ENCODE measurements at regions not wholly inside any gene's neighbourhood (a gene's known extent, or its start where the extent isn't known, plus 50 kb on each side); places are given as distances from the start of the nearest gene placed in this dataset.
A peak's percentile ranks its signal among the peaks of the same experiment; 100 is the strongest.
"Not testable (repeated sequence)": the region's sequence is repeated elsewhere in the genome, so short reads cannot be mapped to it uniquely, and the experiment has no call there.

DNA sequence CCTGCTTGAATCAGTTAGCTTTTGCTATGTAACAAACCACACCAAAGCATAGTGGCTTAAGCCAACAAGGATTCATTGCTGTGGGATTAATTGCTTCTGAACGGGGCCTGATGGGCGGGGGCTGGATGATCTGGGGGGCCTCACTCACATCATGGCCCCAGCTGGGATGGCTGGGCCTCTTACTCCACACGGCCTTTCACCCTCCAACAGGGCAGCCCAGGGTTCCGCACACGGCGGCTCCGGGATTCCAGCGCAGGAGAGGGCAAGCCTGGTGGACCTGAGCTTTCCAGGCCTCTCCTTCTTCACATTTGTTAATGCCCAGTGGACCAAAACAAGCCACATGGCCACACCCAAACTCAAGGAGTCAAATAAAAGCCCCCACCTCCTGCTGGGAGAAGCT is 86.3 kb upstream of the PHLPP1 start:
- DNase-seq: no peak

DNA sequence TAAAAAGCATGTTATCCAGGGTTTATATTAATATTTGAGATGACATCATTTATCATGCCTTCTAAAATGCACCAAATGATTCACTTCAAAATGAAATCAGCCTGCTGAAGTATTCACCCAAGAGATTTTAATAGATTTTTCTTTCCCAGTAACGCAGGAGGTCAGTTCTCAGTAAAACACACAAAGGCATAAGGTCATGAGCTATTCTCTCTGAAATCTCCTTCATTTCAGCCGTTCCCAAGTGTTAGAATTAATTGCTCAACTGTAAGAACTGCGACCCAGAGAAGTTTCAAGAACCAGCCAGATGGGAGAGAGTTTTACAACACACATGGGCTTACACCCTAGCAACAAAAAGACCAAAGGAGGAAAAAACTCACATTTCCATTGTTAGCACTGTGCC is 84.2 kb upstream of the PHLPP1 start:
- DNase-seq: no peak

DNA sequence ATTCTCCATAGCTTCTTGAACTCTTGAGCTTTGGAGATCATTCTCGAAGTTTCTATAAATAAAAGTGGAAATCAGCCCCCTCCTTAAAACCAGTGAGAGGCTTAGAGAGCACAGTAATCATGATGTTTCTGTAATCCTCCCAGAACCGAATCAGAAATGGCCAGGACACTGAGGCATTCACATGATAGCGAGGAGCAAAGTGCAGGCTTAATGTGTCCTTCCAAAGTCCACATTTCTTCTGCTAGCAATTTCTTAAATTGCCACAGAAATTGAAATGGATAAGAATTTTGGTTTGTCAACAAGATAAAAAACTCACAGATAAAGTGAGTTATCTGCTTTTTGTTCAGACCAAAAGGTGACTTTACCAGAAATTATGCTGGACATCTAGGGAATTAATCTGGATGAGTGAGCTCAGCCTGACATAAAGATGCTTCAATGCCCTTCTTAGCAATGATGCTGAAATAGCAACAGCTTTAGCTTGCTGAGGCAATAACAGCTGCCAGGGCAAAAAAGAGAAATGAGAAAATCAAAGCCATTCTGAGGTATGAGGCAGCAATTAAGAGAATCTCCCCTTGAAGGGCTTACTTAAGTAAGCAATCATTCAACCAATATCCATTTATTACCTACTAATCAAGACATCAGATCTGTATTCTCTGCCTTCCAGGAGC is 82.4 kb upstream of the PHLPP1 start:
- no peak for DNase-seq

DNA sequence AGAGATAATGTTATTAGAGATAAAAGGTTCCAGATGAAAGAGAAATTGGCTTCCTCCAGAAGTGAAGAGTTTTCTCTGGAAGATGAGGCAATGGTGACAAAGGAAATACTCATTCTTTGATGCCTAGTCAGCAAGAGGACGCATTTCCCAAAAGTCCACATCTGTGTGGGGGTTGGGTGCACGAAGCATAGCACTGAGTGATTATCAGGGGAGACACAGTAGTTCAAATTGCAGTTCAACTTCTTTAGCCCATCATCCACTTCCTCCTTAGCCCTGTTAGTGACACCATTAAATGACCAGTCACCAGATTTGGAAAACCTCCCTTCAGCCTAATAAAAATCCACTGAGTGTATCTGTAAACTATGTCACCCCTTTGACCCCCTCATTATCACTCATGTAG is 80.9 kb upstream of the PHLPP1 start:
- DNase-seq: no peak

- no peak for DNase-seq
Measured at GRCh38 chr18:62634979-62635630, 80.2 kb upstream of the PHLPP1 start.

DNA sequence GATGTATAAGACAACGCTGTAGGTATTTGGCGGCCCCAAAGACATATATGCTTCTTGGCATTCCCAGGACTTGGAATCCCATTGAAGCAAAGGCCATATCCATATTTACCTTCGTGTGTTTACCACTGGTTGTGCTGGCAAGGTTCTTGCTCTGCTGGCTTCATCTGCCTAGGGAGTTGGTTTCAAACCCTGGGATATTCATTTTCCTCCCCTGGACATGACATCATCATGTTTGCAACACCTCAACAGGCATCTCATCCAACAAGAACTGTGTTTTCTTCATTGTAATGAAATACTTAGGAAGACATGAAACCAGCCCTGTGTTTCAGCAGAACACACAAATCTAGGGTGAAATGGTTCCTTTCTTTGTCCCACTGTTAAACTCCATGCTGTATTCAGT is 77.9 kb upstream of the PHLPP1 start:
- DNase-seq: no peak

DNA sequence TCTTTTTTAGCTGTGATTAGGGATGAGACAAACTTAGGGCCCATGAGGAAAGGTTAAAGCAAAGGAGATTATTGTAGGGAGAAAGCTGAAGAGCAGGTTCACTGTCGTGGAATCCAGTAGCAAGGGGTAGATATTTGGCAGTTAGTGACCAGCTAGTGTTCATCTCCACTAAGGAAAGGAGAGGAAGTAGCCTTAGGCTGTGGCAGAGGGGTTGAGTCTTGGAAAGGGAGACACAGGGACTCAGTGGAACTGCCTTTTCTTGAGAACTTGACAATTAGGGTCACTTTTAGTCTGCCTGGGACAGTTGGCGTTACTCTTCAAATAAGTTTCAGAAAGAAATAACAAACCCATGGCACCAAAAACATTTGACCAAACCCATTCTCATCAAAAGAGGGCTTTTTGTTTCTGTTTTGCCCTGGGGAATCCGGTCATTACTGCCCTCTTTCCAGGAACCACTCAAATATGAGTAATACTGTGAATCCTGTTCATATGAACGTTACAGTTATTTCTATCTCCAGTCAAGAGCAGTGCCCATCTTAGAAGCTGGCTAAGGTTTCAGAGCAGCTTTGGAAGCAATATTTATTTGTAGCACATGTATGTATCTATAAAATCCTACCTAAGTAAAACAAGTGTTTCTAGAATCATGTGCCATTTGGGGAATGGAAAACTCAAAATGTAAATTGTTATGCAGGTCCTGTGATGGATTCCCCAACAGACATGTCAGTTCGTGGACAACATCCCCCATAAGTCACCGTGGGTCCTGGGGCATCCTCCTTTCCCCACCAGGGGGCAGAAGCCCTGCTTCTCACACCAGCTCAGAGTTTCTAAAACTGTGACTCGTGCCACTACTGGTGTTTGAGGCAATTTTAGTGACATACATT is 77.3 kb upstream of the PHLPP1 start:
- DNase-seq: peak; percentile 16

GRCh38 chr18:62643181-62643580 is 72.2 kb upstream of the PHLPP1 start:
- DNase-seq: no peak

DNA sequence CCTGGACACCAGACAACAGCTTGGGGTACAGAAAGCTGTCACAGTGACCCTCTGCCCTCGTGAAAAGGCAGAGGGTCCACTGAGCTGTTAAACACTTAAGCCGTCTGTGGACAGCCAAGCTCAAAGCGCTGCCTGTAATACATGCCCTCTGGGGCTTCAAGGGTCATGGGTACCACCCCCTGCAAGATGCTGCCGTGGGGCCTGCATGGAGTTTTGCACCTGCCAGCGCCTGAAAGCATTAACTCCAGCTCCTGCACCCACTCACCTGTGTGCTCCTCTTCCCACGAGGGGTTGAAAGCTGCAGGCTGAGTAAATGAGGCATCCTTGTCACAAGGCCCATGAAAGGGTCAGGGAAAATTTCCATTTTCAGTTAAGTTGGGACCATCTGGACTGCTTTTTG is 70.6 kb upstream of the PHLPP1 start:
- DNase-seq: no peak

DNA sequence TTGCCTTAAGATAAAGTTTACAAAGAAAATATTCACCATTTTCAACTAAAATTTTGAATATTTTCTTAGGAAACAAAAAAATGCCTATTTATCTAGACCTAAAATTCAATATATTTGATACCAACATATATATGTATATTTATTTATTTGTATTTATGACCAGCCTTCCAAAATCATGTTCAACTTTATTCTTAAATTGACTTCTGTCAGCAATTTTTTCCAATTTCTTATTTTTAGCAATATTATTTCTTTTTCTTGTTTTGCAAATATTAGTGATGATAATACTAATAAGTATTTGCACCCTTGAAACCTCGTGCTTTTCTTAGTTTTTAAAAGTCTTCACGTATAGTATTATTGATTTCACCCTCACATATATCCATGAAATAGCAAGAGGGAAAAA is 68.2 kb upstream of the PHLPP1 start:
- no peak for DNase-seq

GRCh38 chr18:62648045-62648678 is 67.2 kb upstream of the PHLPP1 start:
- DNase-seq: no peak

DNA sequence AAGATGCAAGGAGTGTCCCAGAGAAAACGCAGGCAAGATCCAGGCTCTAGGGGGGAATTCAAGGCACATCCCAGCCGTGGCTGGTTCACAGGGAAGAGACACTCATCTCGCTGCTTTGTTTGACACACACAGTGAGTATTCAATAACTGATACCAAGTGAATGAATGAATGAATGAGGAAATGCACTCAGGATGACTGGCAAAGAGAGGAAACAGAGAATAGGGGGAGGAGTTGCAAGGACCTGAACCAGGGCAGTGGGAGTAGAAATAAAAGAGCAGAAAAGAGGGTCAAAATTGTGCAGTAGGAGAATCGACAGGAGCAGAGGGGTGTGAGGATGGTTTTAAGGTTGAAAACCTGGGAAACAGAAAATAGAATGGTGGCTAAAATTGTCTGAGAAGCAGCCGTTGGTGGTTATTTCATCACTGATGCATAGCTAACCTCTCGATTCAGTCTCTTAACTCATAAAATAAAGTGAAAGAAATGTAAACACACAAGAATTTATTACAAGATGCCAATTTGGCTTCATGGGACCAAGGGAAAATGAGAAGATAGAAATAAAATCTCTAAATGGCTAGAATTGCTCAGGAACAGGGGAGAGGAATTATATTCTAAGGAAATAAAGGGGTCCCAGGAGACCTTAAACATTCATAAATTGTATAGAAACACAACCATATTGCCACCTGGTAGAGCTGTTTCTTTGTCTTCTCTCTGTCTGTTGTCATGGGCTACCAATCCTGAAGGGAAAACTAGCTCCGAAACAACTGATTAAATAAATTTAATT is 63.9 kb upstream of the PHLPP1 start:
- DNase-seq: no peak

GRCh38 chr18:62652057-62652629 is 63.2 kb upstream of the PHLPP1 start:
- not testable (repeated sequence) for DNase-seq

DNA sequence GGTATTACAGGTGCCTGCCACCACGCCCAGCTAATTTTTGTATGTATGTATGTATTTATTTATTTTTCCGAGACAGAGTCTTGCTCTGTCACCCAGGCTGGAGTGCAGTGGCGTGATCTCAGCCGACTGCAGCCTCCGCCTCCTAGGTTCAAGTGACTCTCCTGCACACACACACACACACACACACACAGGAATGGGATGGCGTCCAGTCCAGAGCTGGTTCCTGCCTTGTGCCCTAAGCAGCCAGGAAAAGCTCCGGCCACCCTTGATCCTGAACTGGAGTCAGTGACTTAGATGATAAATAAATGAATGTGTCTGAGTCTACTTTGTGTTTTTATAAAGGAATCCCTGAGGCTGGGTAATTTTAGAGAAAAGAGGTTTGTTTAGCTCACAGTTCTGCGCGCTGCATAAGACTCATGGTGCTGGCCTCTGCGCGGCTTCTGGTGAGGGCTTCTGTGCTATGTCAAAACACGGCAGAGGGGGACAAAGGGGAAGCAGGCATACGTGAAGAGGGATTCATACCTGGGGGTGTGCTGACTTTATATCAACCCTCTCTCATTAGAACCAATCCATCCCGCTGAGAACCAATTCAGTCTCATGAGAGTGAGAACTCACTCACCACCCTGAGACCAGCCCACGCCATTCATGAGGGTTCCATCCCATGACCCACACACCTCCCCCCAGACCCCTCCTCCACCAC is 59.7 kb upstream of the PHLPP1 start:
- DNase-seq: no peak

DNA sequence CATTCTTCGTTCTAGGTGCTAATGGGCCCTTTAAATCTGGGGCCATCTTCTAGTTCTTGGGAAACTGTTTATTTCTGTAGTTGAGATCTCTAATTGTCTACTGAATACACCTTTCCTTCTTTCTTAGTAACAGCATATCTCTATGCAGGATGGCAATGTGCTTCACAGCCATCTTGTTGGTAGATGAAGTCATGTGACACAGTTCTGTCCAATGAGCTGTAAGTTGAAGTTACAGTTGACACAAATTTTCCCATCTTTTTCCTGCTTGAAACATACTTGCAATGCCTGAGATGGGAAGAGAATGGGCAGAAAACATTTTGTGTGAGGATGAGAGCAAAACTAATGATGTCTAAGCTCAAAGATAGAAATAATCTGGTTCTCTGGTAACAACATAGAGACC is 57.3 kb upstream of the PHLPP1 start:
- DNase-seq: no peak

DNA sequence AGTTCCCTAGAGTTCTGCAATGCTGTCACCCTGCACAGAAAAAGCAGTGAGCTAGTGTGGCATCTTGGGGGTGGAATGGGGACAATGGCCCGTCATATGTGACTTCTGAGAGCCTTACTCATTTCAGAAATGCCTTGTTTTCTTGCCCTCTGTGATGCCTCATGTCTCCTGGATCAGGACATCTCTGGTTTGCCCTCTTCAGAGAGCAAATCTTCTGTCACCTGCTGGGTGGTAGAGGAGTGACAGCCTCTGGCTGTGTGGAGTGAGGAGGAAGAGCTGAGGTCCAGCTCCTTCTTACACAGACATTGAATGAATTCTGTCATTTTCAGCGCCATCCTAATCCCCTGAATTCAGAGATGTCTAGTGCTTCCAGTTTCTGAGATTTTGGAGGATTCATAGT is 55.6 kb upstream of the PHLPP1 start:
- no peak for DNase-seq

DNA sequence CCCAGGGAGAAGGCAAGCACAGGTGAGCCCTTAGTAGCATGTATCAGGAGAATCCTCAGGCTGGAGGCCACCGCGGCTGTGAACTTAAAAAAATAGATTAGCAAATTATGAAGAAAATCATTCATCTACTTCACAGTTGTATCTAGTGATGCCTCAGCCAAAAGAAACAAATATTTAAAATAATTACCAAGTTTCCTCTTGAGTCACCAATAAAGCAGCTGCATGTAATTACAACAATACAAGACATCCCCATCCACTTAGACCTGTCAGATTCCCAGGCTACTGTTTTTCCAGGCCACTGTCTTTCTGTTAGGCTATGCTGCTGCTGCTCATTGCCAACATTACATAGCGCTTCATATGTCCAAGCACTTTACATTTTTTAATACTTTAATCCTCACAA is 54.6 kb upstream of the PHLPP1 start:
- no peak for DNase-seq

GRCh38 chr18:62663731-62664336 is 51.5 kb upstream of the PHLPP1 start:
- no peak for DNase-seq

DNA sequence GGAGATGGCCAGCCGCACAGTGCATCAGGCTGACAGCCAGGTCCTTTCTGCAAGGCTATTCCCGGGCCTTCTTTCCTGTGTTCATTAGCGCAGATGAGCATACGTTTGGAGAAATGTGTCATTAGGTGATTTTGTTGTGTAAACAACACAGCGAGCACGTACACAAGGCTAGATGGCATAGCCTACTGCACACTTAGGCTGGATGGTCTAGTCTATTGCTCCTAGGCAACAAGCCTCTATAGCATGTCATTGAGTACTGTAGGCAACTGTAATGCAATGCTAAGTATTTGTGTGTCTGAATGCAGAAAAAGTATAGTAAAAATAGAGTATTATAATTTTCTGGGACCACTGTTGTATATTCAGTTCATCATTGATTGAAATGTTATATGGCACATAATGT is 50.9 kb upstream of the PHLPP1 start:
- DNase-seq: no peak

- DNase-seq: no peak
Measured at GRCh38 chr18:62665188-62665587, 50.2 kb upstream of the PHLPP1 start.
